ENCODE measurements at regions not wholly inside any gene's neighbourhood (a gene's known extent, or its start where the extent isn't known, plus 50 kb on each side); places are given as distances from the start of the nearest gene placed in this dataset.
"Not testable (repeated sequence)": the region's sequence is repeated elsewhere in the genome, so short reads cannot be mapped to it uniquely, and the experiment has no call there.

DNA sequence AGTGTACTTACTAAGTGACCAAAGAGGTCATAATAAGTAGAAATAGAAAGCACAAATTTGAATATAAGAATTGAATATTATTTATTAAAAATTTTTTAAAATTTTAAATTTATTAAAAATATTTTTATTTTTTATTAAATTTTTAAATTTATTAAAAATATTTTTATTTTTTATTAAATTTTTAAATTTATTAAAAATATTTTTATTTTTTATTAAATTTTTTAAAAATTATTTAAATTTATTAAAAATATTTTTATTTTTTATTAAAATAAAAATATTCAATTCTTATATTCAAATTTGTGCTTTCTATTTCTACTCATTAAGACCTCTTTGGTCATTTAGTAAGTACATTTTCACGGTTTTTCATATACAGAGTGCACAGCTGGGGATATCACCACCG is 366.5 kb downstream of the PTH2R start:
- not testable (repeated sequence) for H3K4me3 Mint-ChIP-seq, H3K27ac Mint-ChIP-seq, DNase-seq

DNA sequence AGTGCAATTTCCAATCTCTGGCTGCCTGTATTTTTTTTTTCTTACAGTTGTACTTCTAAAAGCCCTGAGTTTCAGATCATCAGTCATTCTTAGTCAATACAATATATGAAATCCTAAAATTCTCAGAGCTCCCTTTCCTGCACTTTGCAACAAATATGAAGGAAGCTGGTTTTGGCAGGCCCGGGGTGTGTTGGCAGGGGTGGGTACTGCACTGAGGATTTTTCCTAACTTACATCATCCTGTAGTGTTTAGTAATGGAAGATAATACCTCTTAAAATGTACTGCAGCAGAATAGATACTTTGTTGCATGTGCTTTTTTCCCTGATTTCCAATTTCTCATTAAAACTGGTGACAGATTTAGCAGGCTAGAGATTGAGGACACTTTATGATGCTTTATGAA is 374.6 kb downstream of the PTH2R start:
- Mint-ChIP-seq H3K4me3 (no peak overlapping the region), H3K36me3 (no peaks in the 10 kb centered on the region), H3K9me3 (peaks cover 2 to 33% (median 20%) of the 10 kb centered on the region in 6 donors), H3K27me3 (ENCODE audit: low read depth in 3 of 3) (no peaks in the 10 kb centered on the region), H3K27ac (no peak overlapping the region), H3K4me1 (no peaks in the 10 kb centered on the region)
- no peak for DNase-seq

More for the DNA sequence above, 366.5 kb downstream of the PTH2R start:
- not testable (repeated sequence) for H3K36me3 Mint-ChIP-seq, H3K4me1 Mint-ChIP-seq
- Mint-ChIP-seq H3K27me3 (ENCODE audit: low read depth in 3 of 3) (peaks cover 2 to 14% (median 7%) of the 10 kb centered on the region in 3 donors), H3K9me3 (peaks cover 7 to 41% (median 15%) of the 10 kb centered on the region in 6 donors)

GRCh38 chr2:208782097-208782496 is 375.5 kb downstream of the PTH2R start:
- Mint-ChIP-seq H3K9me3 (peaks cover 2 to 28% (median 19%) of the 10 kb centered on the region in 6 donors), H3K4me3 (no peak overlapping the region), H3K27ac (no peak overlapping the region), H3K4me1 (no peaks in the 10 kb centered on the region), H3K27me3 (ENCODE audit: low read depth in 3 of 3) (no peaks in the 10 kb centered on the region), H3K36me3 (no peaks in the 10 kb centered on the region)
- no peak for DNase-seq

DNA sequence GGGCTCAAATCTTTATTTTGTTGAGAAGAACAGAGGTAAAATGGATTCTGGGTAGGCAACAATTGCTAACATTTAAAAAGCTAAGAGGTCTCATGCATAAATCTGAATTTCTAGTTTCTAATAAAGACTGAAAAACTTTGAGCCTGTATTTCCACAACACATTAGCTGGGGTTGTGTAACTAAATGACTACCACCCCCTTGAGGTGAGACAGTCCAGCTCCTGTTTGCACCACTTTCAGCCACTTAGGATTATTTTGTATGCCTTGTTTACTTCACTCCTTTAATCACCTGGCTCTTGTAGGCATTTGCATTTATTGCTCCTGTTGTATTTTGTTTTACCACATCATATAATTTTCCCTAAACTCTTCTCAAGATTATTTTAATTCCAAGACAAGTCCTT is 376.6 kb downstream of the PTH2R start:
- H3K4me1 Mint-ChIP-seq = no peaks in the 10 kb centered on the region
- H3K36me3 Mint-ChIP-seq = no peaks in the 10 kb centered on the region
- no peak overlapping the region for H3K27ac Mint-ChIP-seq
- no peak overlapping the region for H3K4me3 Mint-ChIP-seq
- DNase-seq = no peak
- peaks cover 2 to 23% (median 16%) of the 10 kb centered on the region in 6 donors for H3K9me3 Mint-ChIP-seq
- H3K27me3 Mint-ChIP-seq (ENCODE audit: low read depth in 3 of 3) = no peaks in the 10 kb centered on the region

- not testable (repeated sequence) for DNase-seq; H3K36me3 Mint-ChIP-seq; H3K4me1 Mint-ChIP-seq; H3K27ac Mint-ChIP-seq; H3K4me3 Mint-ChIP-seq; H3K27me3 Mint-ChIP-seq (ENCODE audit: low read depth in 3 of 3)
- H3K9me3 Mint-ChIP-seq = peaks cover 2 to 19% (median 12%) of the 10 kb centered on the region in 6 donors
Observed at GRCh38 chr2:208784774-208785173, 378.2 kb downstream of the PTH2R start.

DNA sequence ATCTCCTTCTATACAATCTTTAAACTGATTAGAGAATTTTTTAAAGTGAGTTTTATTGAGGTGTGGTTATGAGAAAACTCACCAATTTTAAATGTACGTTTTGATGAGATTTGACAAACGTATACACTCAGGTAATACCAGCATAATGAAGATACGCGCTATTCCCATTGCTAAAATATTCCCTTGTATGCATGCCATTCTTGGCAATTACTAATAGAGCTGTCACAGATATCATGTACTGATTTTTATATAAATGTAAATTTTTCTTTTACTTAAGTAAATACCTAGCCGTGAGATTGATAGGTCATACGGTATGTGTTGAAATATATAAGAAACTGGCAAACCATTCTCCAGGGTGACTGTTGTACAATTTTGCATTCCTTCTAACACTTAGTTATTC is 384.7 kb downstream of the PTH2R start:
- H3K27me3 Mint-ChIP-seq (ENCODE audit: low read depth in 3 of 3) = peaks cover 0 to 2% (median 1%) of the 10 kb centered on the region in 3 donors

DNA sequence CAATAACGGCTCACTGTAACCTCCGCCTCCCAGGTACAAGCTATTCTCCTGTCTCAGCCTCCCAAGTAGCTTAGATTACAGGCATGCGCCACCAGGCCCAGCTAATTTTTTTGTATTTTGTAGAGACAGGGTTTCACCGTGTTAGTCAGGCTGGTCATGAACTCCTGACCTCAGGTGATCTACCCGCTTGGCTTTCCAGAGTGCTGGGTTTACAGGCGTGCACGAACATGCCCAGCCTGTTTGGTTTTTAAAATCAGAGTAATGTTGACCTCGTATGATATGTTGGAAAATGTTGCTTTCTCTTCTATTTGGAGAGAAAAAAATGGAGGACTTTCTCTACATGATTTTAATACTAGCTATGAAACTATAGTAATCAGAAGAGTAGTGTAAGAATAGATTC is 386.2 kb downstream of the PTH2R start:
- no peak overlapping the region for H3K27ac Mint-ChIP-seq
- H3K27me3 Mint-ChIP-seq (ENCODE audit: low read depth in 3 of 3) = peaks cover 0 to 2% (median 1%) of the 10 kb centered on the region in 3 donors
- DNase-seq = no peak
- peaks cover 0 to 27% (median 17%) of the 10 kb centered on the region in 6 donors for H3K9me3 Mint-ChIP-seq
- no peaks in the 10 kb centered on the region for H3K36me3 Mint-ChIP-seq
- H3K4me3 Mint-ChIP-seq = no peak overlapping the region
- peaks cover 0 to 2% of the 10 kb centered on the region in 2 donors for H3K4me1 Mint-ChIP-seq

More for the DNA sequence above, 384.7 kb downstream of the PTH2R start:
- Mint-ChIP-seq H3K9me3 (peaks cover 0 to 22% (median 19%) of the 10 kb centered on the region in 6 donors), H3K27ac (no peak overlapping the region), H3K4me1 (peaks cover 0 to 2% of the 10 kb centered on the region in 2 donors), H3K36me3 (no peaks in the 10 kb centered on the region), H3K4me3 (no peak overlapping the region)
- DNase-seq = no peak

GRCh38 chr2:208793434-208793833 is 386.8 kb downstream of the PTH2R start:
- peaks cover 0 to 2% of the 10 kb centered on the region in 2 donors for H3K4me1 Mint-ChIP-seq
- no peak overlapping the region for H3K27ac Mint-ChIP-seq
- no peak overlapping the region for H3K4me3 Mint-ChIP-seq
- no peaks in the 10 kb centered on the region for H3K36me3 Mint-ChIP-seq
- peaks cover 0 to 27% (median 16%) of the 10 kb centered on the region in 6 donors for H3K9me3 Mint-ChIP-seq
- H3K27me3 Mint-ChIP-seq (ENCODE audit: low read depth in 3 of 3) = peaks cover 0 to 2% (median 1%) of the 10 kb centered on the region in 3 donors
- no peak for DNase-seq

GRCh38 chr2:208794288-208794975 is 387.8 kb downstream of the PTH2R start:
- Mint-ChIP-seq H3K4me1 (peaks cover 0 to 2% of the 10 kb centered on the region in 2 donors), H3K9me3 (peaks cover 0 to 27% (median 15%) of the 10 kb centered on the region in 6 donors), H3K27me3 (ENCODE audit: low read depth in 3 of 3) (peaks cover 0 to 2% (median 1%) of the 10 kb centered on the region in 3 donors), H3K4me3 (no peak overlapping the region), H3K36me3 (no peaks in the 10 kb centered on the region), H3K27ac (no peak overlapping the region)
- no peak for DNase-seq

DNA sequence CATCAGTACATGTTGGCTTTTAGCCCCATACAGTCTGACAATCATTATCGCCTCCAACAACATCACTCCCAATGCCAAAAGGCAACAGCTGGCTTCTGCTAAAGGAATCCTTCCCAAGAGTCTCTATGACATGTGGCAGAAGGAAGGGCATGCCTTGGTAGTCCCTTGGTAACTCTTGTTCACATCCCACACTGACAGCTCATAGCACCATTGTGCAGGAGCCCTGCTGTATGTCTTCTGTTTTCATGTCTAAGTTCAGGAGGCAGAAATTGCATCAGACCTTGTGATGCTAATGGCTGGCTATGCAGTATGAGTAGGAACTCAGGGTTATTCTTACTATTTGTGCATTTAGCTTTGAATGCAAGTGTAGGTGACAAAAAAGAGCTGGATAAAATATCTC is 392.1 kb downstream of the PTH2R start:
- Mint-ChIP-seq H3K4me3 (no peak overlapping the region), H3K27me3 (ENCODE audit: low read depth in 3 of 3) (peaks cover 0 to 1% (median 0%) of the 10 kb centered on the region in 3 donors), H3K9me3 (peaks cover 5 to 36% (median 18%) of the 10 kb centered on the region in 6 donors), H3K36me3 (peaks cover 0 to 4% (median 0%) of the 10 kb centered on the region in 3 donors), H3K27ac (no peak overlapping the region), H3K4me1 (peaks cover 0 to 2% of the 10 kb centered on the region in 2 donors)
- no peak for DNase-seq

DNA sequence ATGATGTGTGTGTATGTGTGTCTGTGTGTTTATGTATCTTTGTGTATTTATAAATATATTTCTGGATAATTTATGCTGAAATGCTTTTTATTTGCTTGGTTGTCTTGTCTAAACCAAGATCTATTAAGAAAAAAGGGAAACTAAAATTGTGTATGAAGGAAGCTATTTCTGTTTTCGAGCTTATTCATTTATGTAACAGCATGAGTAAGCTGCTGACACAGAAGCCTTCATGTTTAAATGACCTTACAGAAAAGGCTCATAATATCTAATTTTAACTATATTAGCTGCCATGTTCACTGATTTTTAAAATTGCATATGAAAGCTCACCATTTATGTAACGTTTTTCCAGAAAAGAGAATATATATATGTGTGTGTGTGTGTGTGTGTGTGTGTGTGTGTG is 392.8 kb downstream of the PTH2R start:
- Mint-ChIP-seq H3K4me3 (no peak overlapping the region), H3K36me3 (peaks cover 0 to 4% (median 0%) of the 10 kb centered on the region in 3 donors), H3K27ac (no peak overlapping the region), H3K9me3 (peaks cover 5 to 36% (median 18%) of the 10 kb centered on the region in 6 donors), H3K27me3 (ENCODE audit: low read depth in 3 of 3) (peaks cover 0 to 1% (median 0%) of the 10 kb centered on the region in 3 donors), H3K4me1 (peaks cover 0 to 2% of the 10 kb centered on the region in 2 donors)
- no peak for DNase-seq

GRCh38 chr2:208800887-208801286 is 394.3 kb downstream of the PTH2R start:
- DNase-seq; H3K27ac Mint-ChIP-seq; H3K36me3 Mint-ChIP-seq; H3K27me3 Mint-ChIP-seq (ENCODE audit: low read depth in 3 of 3); H3K4me1 Mint-ChIP-seq; H3K4me3 Mint-ChIP-seq: not testable (repeated sequence)
- peaks cover 5 to 23% (median 10%) of the 10 kb centered on the region in 6 donors for H3K9me3 Mint-ChIP-seq

GRCh38 chr2:208807756-208808155 is 401.2 kb downstream of the PTH2R start:
- Mint-ChIP-seq H3K4me1 (no peaks in the 10 kb centered on the region), H3K27ac (no peak overlapping the region), H3K27me3 (ENCODE audit: low read depth in 3 of 3) (no peaks in the 10 kb centered on the region), H3K9me3 (peaks cover 8 to 14% (median 10%) of the 10 kb centered on the region in 6 donors), H3K36me3 (no peaks in the 10 kb centered on the region), H3K4me3 (no peak overlapping the region)
- no peak for DNase-seq

DNA sequence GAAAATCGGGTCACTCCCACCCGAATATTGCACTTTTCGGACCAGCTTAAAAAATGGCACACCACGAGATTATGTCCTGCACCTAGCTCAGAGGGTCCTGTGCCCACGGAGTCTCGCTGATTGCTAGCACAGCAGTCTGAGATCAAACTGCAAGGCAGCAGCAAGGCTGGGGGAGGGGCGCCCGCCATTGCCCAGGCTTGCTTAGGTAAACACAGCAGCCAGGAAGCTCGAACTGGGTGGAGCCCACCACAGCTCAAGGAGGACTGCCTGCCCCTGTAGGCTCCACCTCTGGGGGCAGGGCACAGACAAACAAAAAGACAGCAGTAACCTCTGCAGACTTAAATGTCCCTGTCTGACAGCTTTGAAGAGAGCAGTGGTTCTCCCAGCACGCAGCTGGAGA is 405.3 kb downstream of the PTH2R start:
- not testable (repeated sequence) for H3K27ac Mint-ChIP-seq; DNase-seq; H3K4me1 Mint-ChIP-seq; H3K4me3 Mint-ChIP-seq; H3K27me3 Mint-ChIP-seq (ENCODE audit: low read depth in 3 of 3); H3K36me3 Mint-ChIP-seq
- peaks cover 4 to 14% (median 10%) of the 10 kb centered on the region in 6 donors for H3K9me3 Mint-ChIP-seq

- no peak for DNase-seq
- Mint-ChIP-seq H3K27ac (no peak overlapping the region), H3K36me3 (no peaks in the 10 kb centered on the region), H3K9me3 (peaks cover 0 to 8% (median 2%) of the 10 kb centered on the region in 6 donors), H3K4me1 (no peaks in the 10 kb centered on the region), H3K4me3 (no peak overlapping the region), H3K27me3 (ENCODE audit: low read depth in 3 of 3) (no peaks in the 10 kb centered on the region)
Observed at GRCh38 chr2:208819190-208819589, 412.6 kb downstream of the PTH2R start.
